Epithelial cell of proximal tubule (primary cell): ENCODE measurements at regions not wholly inside any gene's neighbourhood (a gene's known extent, or its start where the extent isn't known, plus 50 kb on each side); places are given as distances from the start of the nearest gene placed in this dataset.

Experiments used
- DNase-seq: peaks from one replicate; pipeline ENCODE4 v3.0.0-alpha.2; 2011; ENCODE audit warnings: low read depth
- H3K4me3 ChIP-seq: 2 replicates; pipeline ENCODE4 v1.5.1; 2011; ENCODE audit warnings: low read depth, mild to moderate bottlenecking, low read length
- CTCF ChIP-seq: conservative IDR thresholded peaks from 2 replicates; pipeline ENCODE4 v1.5.1; 2012; ENCODE audit warnings: low read depth, mild to moderate bottlenecking, low read length

- no peak for DNase-seq
- no peak overlapping the region for H3K4me3 ChIP-seq
- TF ChIP-seq CTCF: no peak
Measured at GRCh38 chr4:169818063-169818679, 60.4 kb upstream of the HPF1 start.

- TF ChIP-seq CTCF: no peak
- peak; percentile 98 for DNase-seq
Measured at GRCh38 chr4:169815606-169816005, 57.9 kb upstream of the HPF1 start.

GRCh38 chr4:169811476-169811875, 53.7 kb upstream of the HPF1 start:
- TF ChIP-seq CTCF: no peak
- no peak overlapping the region for H3K4me3 ChIP-seq
- DNase-seq: no peak

More at GRCh38 chr4:169815606-169816005, 57.9 kb upstream of the HPF1 start:
- H3K4me3 ChIP-seq: no peak overlapping the region

- DNase-seq: no peak
Measured at GRCh38 chr4:169810325-169811323, 52.9 kb upstream of the HPF1 start.

GRCh38 chr4:169807934-169808509, 50.3 kb upstream of the HPF1 start:
- DNase-seq: no peak
- H3K4me3 ChIP-seq: no peak overlapping the region
- no peak for TF ChIP-seq CTCF

More at GRCh38 chr4:169810325-169811323, 52.9 kb upstream of the HPF1 start:
- TF ChIP-seq CTCF: peak; percentile 87
- no peak overlapping the region for H3K4me3 ChIP-seq
